Vagina (tissue), 2 donors: ENCODE measurements at regions not wholly inside any gene's neighbourhood (a gene's known extent, or its start where the extent isn't known, plus 50 kb on each side); places are given as distances from the start of the nearest gene placed in this dataset.
"Not testable (repeated sequence)": the region's sequence is repeated elsewhere in the genome, so short reads cannot be mapped to it uniquely, and the experiment has no call there.

Source experiments
- POLR2A ChIP-seq, 2 donors: fragments of 450-650 bp; IDR thresholded peaks; one replicate each; pipeline ENCODE4 v1.6.1; 2017; ENCODE audit warnings: antibody characterized with exemption in 2 of 2, mild to moderate bottlenecking in 2 of 2, moderate library complexity in 2 of 2
- POLR2AphosphoS5 ChIP-seq, 2 donors: sonication (generic); formaldehyde crosslinking; IDR thresholded peaks; one replicate each; pipeline ENCODE4 v1.9.0; 2017; ENCODE audit warnings: antibody characterized with exemption in 2 of 2, mild to moderate bottlenecking in 2 of 2, low read depth in 1 of 2; ENCODE audit not compliant: insufficient read depth in 1 of 2
- TF ChIP-seq, protein P1 (sequence below), 3 experiments: fragments of 450-650 bp in 2 of 3; fragments of 200-600 bp in 1 of 3; sonication (generic) in 1 of 3; IDR thresholded peaks; one replicate each; pipeline ENCODE4 v1.5.1; 2017 to 2019; ENCODE audit warnings: antibody characterized with exemption in 3 of 3, mild to moderate bottlenecking in 2 of 3, moderate library complexity in 2 of 3

- TF ChIP-seq, protein P1, sequence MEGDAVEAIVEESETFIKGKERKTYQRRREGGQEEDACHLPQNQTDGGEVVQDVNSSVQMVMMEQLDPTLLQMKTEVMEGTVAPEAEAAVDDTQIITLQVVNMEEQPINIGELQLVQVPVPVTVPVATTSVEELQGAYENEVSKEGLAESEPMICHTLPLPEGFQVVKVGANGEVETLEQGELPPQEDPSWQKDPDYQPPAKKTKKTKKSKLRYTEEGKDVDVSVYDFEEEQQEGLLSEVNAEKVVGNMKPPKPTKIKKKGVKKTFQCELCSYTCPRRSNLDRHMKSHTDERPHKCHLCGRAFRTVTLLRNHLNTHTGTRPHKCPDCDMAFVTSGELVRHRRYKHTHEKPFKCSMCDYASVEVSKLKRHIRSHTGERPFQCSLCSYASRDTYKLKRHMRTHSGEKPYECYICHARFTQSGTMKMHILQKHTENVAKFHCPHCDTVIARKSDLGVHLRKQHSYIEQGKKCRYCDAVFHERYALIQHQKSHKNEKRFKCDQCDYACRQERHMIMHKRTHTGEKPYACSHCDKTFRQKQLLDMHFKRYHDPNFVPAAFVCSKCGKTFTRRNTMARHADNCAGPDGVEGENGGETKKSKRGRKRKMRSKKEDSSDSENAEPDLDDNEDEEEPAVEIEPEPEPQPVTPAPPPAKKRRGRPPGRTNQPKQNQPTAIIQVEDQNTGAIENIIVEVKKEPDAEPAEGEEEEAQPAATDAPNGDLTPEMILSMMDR (IDR thresholded peaks at IDR 0.05) = not testable (repeated sequence)
- not testable (repeated sequence) for TF ChIP-seq POLR2A (IDR thresholded peaks at IDR 0.05); POLR2AphosphoS5 (IDR thresholded peaks at IDR 0.05; ENCODE audit: insufficient read depth in 1 of 2, low read depth in 1 of 2)
Observed at GRCh38 chr3:106321438-106321837, 452.6 kb upstream of the CBLB start.
